Mammary epithelial cell (primary cell): ENCODE measurements at regions not wholly inside any gene's neighbourhood (a gene's known extent, or its start where the extent isn't known, plus 50 kb on each side); places are given as distances from the start of the nearest gene placed in this dataset.
"Not testable (repeated sequence)": the region's sequence is repeated elsewhere in the genome, so short reads cannot be mapped to it uniquely, and the experiment has no call there.

Experiments
- CTCF ChIP-seq, 2 donors: IDR thresholded peaks in 1 of 2; conservative IDR thresholded peaks in 1 of 2; 2 replicates each; pipeline ENCODE4 v1.5.1; 2011 to 2012; ENCODE audit warnings: inconsistent platforms in 2 of 2, low read length in 2 of 2, mild to moderate bottlenecking in 2 of 2, control low read depth in 1 of 2, low read depth in 1 of 2; ENCODE audit not compliant: insufficient read depth in 1 of 2; ENCODE audit errors: extremely low read depth in 1 of 2
- EZH2 ChIP-seq: IDR thresholded peaks from 2 replicates; pipeline ENCODE4 v1.6.1; 2012; ENCODE audit warnings: low read length, inconsistent platforms, borderline replicate concordance

DNA sequence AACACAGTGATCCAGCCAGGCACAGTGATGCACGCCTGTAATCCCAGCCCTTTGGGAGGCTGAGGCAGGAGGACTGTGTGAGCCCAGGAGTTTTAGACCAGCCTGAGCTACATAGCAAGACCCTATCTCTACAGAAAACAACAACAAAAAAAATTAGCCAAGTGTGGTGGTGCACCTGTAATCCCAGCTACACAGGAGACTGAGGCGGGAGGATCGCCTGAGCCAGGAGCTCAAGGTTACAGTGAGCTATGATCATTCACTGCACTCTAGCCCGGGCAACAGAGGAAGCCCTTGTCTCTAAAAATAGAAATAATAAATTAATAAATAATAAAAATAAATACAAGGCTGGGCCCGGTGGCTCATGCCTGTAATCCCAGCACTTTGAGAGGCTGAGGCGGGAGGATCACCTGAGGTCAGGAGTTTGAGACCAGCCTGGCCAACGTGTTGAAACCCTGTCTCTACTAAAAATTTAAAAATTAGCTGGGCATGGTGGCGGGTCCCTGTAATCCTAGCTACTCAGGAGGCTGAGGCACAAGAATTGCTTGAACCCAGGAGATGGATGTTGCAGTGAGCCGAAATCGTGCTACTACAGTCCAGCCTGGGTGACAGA lies 75.5 kb upstream of the GRIN2A start:
- TF ChIP-seq EZH2; CTCF (conservative IDR thresholded peaks at IDR 0.05 in 1 of 2, IDR thresholded peaks at IDR 0.05 in 1 of 2; ENCODE audit: extremely low read depth in 1 of 2, insufficient read depth in 1 of 2, low read depth in 1 of 2, low read length in 2 of 2): not testable (repeated sequence)
